T-helper 1 cell treated with Interleukin-12 subunit alpha and Interleukin-12 subunit beta and Interleukin-4 antibody, amounts not matched to agents 30 ng/mL and 1 ng/mL, for 36 hours (primary cell): ENCODE measurements at regions not wholly inside any gene's neighbourhood (a gene's known extent, or its start where the extent isn't known, plus 50 kb on each side); places are given as distances from the start of the nearest gene placed in this dataset.
"Not testable (repeated sequence)": the region's sequence is repeated elsewhere in the genome, so short reads cannot be mapped to it uniquely, and the experiment has no call there.

Source experiments
- intact Hi-C: fragments of 100-400 bp; cut with micrococcal nuclease; formaldehyde crosslinking; loops from one replicate; pipeline ENCODE4 v1.15.1; 2024

- intact Hi-C loops, result no loop called here
Observed at GRCh38 chr3:193046371-193046770, 128.7 kb upstream of the MB21D2 start.

GRCh38 chr3:193047461-193047860, 129.8 kb upstream of the MB21D2 start:
- intact Hi-C loops, result not testable (repeated sequence)

- intact Hi-C loops, result no loop called here
Observed at GRCh38 chr3:193048127-193048526, 130.5 kb upstream of the MB21D2 start.

- intact Hi-C loops, result no loop called here
Observed at GRCh38 chr3:193049935-193050334, 132.3 kb upstream of the MB21D2 start.

GRCh38 chr3:193051314-193051713, 133.7 kb upstream of the MB21D2 start:
- intact Hi-C loops, result no loop called here

GRCh38 chr3:193052354-193053045, 134.8 kb upstream of the MB21D2 start:
- intact Hi-C loops, result no loop called here

GRCh38 chr3:193053046-193053435, 135.4 kb upstream of the MB21D2 start:
- intact Hi-C loops, result no loop called here

- intact Hi-C loops, result no loop called here
Observed at GRCh38 chr3:193055352-193055751, 137.7 kb upstream of the MB21D2 start.

GRCh38 chr3:193057616-193058015, 140.0 kb upstream of the MB21D2 start:
- intact Hi-C loops, result no loop called here

GRCh38 chr3:193060748-193061546, 143.3 kb upstream of the MB21D2 start:
- intact Hi-C loops, result no loop called here

GRCh38 chr3:193068365-193068764, 150.7 kb upstream of the MB21D2 start:
- intact Hi-C loops, result no loop called here

GRCh38 chr3:193069732-193070131, 152.1 kb upstream of the MB21D2 start:
- intact Hi-C loops, result not testable (repeated sequence)

GRCh38 chr3:193078996-193079753, 161.5 kb upstream of the MB21D2 start:
- intact Hi-C loops, result no loop called here

GRCh38 chr3:193080821-193081365, 160.1 kb upstream of the PLAAT1 start:
- intact Hi-C loops, result no loop called here

GRCh38 chr3:193085655-193086054, 155.4 kb upstream of the PLAAT1 start:
- intact Hi-C loops, result no loop called here

GRCh38 chr3:193086681-193087080, 154.3 kb upstream of the PLAAT1 start:
- intact Hi-C loops, result no loop called here

- intact Hi-C loops, result no loop called here
Observed at GRCh38 chr3:193087336-193087735, 153.7 kb upstream of the PLAAT1 start.

GRCh38 chr3:193095366-193095765, 145.7 kb upstream of the PLAAT1 start:
- intact Hi-C loops, result no loop called here

GRCh38 chr3:193096076-193096475, 144.9 kb upstream of the PLAAT1 start:
- intact Hi-C loops, result no loop called here

- intact Hi-C loops, result no loop called here
Observed at GRCh38 chr3:193114431-193115340, 126.3 kb upstream of the PLAAT1 start.

- intact Hi-C loops, result no loop called here
Observed at GRCh38 chr3:193116871-193117270, 124.2 kb upstream of the PLAAT1 start.
